ENCODE measurements at regions not wholly inside any gene's neighbourhood (a gene's known extent, or its start where the extent isn't known, plus 50 kb on each side); places are given as distances from the start of the nearest gene placed in this dataset.
A peak's percentile ranks its signal among the peaks of the same experiment; 100 is the strongest.

DNA sequence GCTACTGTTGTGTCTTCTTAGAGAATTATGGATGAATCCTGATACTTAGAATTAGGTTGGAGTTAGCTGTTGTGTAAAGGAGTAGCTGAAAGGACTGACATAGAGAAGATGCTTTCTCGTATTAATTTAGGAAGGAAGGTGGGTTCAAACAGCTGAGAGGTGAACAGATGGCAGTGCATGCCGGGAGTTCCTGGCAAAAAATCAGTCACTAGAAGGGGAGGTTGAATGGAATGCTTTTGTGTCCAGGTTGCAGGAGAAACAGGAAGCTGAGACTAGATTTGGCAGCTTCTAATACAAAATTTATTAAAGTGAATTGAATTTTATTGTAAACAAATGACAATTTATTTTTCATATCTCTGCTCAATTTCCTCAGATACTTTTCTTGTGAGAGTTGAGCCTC lies 70.8 kb downstream of the BTG1 start:
- H3K36me3 ChIP-seq, result no peaks in the 10 kb centered on the region
- TF ChIP-seq, protein P1, sequence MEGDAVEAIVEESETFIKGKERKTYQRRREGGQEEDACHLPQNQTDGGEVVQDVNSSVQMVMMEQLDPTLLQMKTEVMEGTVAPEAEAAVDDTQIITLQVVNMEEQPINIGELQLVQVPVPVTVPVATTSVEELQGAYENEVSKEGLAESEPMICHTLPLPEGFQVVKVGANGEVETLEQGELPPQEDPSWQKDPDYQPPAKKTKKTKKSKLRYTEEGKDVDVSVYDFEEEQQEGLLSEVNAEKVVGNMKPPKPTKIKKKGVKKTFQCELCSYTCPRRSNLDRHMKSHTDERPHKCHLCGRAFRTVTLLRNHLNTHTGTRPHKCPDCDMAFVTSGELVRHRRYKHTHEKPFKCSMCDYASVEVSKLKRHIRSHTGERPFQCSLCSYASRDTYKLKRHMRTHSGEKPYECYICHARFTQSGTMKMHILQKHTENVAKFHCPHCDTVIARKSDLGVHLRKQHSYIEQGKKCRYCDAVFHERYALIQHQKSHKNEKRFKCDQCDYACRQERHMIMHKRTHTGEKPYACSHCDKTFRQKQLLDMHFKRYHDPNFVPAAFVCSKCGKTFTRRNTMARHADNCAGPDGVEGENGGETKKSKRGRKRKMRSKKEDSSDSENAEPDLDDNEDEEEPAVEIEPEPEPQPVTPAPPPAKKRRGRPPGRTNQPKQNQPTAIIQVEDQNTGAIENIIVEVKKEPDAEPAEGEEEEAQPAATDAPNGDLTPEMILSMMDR (IDR thresholded peaks at IDR 0.05), result no peak
- TF ChIP-seq POLR2AphosphoS5 (IDR thresholded peaks at IDR 0.05) (no peak), POLR2A (IDR thresholded peaks at IDR 0.05) (no peak), EP300 (IDR thresholded peaks at IDR 0.05) (no peak)
- peaks cover 3 to 19% (median 6%) of the 10 kb centered on the region in 3 donors for H3K4me1 ChIP-seq
- H3K9me3 ChIP-seq, result no peaks in the 10 kb centered on the region
- WGBS, 2 donors (ENCODE audit: low coverage in 1 of 2), result 60 to 79% methylated on average over 2 of the region's 2 CpGs
- no peak overlapping the region for H3K4me3 ChIP-seq
- no peak overlapping the region for H3K27ac ChIP-seq
- ATAC-seq, result no peak
- H3K27me3 ChIP-seq, result no peaks in the 10 kb centered on the region

DNA sequence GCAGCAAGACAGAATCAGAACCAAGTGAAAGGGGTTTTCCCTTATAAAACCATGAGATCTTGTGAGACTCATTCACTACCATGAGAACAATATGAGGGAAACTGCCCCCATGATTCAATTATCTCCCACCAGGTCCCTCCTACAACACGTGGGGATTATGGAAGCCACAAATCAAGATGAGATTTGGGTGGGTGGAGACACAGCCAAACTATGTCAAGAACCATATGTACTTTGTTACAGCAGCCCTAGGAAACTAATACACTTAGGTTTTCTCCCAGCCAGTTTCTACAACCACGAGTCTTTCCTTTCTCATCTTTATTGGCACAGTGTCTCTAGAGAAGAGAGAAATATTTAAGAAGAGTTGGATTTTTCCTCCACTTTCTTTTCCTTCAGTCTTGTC lies 72.6 kb downstream of the BTG1 start:
- no peak overlapping the region for H3K27ac ChIP-seq
- no peaks in the 10 kb centered on the region for H3K9me3 ChIP-seq
- H3K36me3 ChIP-seq, result no peaks in the 10 kb centered on the region
- H3K27me3 ChIP-seq, result no peaks in the 10 kb centered on the region
- ATAC-seq, result no peak
- WGBS, 2 donors (ENCODE audit: low coverage in 1 of 2), result 73 to 77% methylated on average over 1 to 2 of the region's 2 CpGs
- no peak for TF ChIP-seq POLR2AphosphoS5 (IDR thresholded peaks at IDR 0.05)
- TF ChIP-seq, protein P1 (IDR thresholded peaks at IDR 0.05), result no peak
- no peak for TF ChIP-seq POLR2A (IDR thresholded peaks at IDR 0.05)
- TF ChIP-seq EP300 (IDR thresholded peaks at IDR 0.05), result no peak
- peaks cover 2 to 8% (median 3%) of the 10 kb centered on the region in 3 donors for H3K4me1 ChIP-seq
- no peak overlapping the region for H3K4me3 ChIP-seq

DNA sequence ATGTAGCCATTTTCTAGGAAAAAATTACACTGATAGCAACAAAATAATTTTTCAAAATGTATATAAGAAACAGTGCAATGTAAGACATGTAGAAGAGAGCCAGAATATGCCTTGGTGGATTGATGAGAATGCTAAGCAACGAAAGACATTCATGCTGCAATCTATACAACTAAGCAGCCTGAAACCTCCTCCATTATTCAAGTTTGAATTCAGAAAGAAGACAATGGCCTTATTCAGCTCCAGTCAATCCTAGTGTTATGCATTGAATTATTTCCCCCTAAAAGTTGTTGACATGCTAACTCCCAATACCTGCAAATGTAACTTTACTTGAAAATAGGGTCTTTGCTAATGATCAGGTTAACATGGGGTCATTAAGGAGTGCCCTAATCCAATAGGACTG lies 73.5 kb downstream of the BTG1 start:
- WGBS, 2 donors (ENCODE audit: low coverage in 1 of 2), result 86% methylated on average over 1 of the region's 1 CpG
- H3K36me3 ChIP-seq, result no peaks in the 10 kb centered on the region
- H3K27me3 ChIP-seq, result no peaks in the 10 kb centered on the region
- no peaks in the 10 kb centered on the region for H3K4me1 ChIP-seq
- no peaks in the 10 kb centered on the region for H3K9me3 ChIP-seq
- ATAC-seq, result no peak
- no peak for TF ChIP-seq POLR2AphosphoS5 (IDR thresholded peaks at IDR 0.05)
- no peak for TF ChIP-seq EP300 (IDR thresholded peaks at IDR 0.05)
- TF ChIP-seq, protein P1 (IDR thresholded peaks at IDR 0.05), result no peak
- no peak for TF ChIP-seq POLR2A (IDR thresholded peaks at IDR 0.05)
- no peak overlapping the region for H3K4me3 ChIP-seq
- no peak overlapping the region for H3K27ac ChIP-seq

DNA sequence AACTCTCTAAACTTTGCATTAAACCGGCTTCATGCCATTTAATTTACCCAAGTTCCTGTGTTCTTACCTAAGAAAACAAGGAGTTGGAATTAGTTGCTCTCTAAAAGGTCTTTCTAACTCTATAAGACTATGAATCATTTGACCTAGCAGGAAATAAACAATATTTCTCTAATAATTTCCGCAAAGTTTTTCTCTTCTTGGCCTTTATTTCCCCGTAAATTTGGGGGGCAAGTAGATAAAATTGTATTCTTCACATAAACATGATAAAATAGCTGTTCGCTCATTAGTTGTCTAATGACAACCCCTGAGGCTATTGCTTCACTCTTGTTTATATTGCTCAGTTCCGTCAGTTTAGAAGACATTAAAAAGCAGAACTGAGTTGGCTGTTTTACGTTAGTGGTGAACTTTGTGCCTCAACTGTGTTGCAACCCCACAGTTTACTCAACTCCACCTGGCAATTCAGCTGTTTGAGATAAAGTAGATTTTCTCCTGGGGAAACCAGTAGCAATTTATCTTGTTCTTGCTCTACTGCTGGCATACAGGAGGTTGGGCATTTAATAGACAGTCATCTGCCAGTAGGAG lies 74.7 kb downstream of the BTG1 start:
- Histone ChIP-seq H3K9me3 (no peaks in the 10 kb centered on the region), H3K4me1 (peaks cover 0 to 1% (median 0%) of the 10 kb centered on the region in 3 donors), H3K36me3 (no peaks in the 10 kb centered on the region), H3K27me3 (no peaks in the 10 kb centered on the region), H3K4me3 (no peak overlapping the region), H3K27ac (no peak overlapping the region)
- peak; percentile 77 for ATAC-seq
- 83 to 100% methylated on average over 3 to 6 of the region's 6 CpGs for WGBS, 2 donors (ENCODE audit: low coverage in 1 of 2)
- TF ChIP-seq POLR2A (IDR thresholded peaks at IDR 0.05), result no peak
- no peak for TF ChIP-seq EP300 (IDR thresholded peaks at IDR 0.05)
- TF ChIP-seq, protein P1 (IDR thresholded peaks at IDR 0.05), result no peak
- peak; percentile 39 for TF ChIP-seq POLR2AphosphoS5 (IDR thresholded peaks at IDR 0.05)

DNA sequence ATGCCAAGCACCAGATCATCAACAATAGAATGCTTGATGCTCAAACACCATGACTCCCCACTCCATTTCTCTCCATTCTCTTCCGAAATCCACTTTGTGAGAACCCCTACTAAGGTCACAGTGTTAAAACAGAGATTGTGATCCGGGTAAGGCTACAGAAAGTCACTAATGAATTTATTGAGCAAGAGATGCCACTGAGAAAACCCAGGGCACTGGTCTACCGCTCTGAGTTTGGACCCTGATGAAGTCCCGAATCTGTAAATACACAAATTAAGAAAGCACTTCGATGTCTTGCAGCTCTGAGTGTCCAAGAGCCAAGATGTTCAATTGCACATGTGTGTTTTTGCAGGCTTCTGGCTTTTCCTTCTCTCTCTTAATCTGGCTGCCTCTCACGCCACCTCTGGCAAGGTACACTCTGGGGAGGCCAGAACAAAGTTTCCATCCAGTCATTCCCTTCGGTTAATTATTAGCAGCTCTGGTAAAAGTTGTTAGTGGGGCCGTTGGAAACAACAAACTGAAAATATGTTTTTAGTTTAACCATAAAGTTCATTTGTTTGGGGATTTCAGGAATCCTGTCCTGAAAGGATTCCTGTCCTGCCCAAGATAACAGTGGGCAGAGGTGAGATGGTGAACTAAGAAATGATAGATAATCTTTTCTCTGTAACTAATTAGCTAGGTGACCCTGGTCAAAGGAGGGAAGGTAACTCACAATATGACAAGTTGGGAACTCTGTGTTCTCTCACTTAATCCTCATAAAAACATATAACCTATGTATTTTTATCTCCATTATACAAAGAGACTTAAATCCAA lies 75.4 kb downstream of the BTG1 start:
- peaks cover 0 to 8% (median 0%) of the 10 kb centered on the region in 3 donors for H3K4me1 ChIP-seq
- WGBS, 2 donors (ENCODE audit: low coverage in 1 of 2), result 72 to 81% methylated on average over 8 of the region's 8 CpGs
- H3K9me3 ChIP-seq, result no peaks in the 10 kb centered on the region
- H3K36me3 ChIP-seq, result no peaks in the 10 kb centered on the region
- H3K27ac ChIP-seq, result no peak overlapping the region
- TF ChIP-seq EP300 (IDR thresholded peaks at IDR 0.05) (no peak), POLR2AphosphoS5 (IDR thresholded peaks at IDR 0.05) (no peak), POLR2A (IDR thresholded peaks at IDR 0.05) (no peak)
- TF ChIP-seq, protein P1 (IDR thresholded peaks at IDR 0.05), result no peak
- no peak overlapping the region for H3K4me3 ChIP-seq
- H3K27me3 ChIP-seq, result no peaks in the 10 kb centered on the region
- ATAC-seq, result no peak
